H1 (cell line): ENCODE measurements at regions not wholly inside any gene's neighbourhood (a gene's known extent, or its start where the extent isn't known, plus 50 kb on each side); places are given as distances from the start of the nearest gene placed in this dataset.

Source experiments
- CTCF ChIA-PET: fragments of 300-600 bp; sonication (Branson Sonifier 250); formaldehyde crosslinking; loops from one replicate; lab custom pipeline; 2021; ENCODE audit not compliant: partially characterized antibody; lab: Charles Lee
- POLR2A ChIA-PET: fragments of 300-600 bp; sonication (Branson Sonifier 250); formaldehyde crosslinking; loops from one replicate; lab custom pipeline; 2021; ENCODE audit warnings: inconsistent platforms; ENCODE audit not compliant: partially characterized antibody; lab: Charles Lee
- DNase-seq, 2 experiments: peaks; one replicate each; pipeline versions ENCODE4 v3.0.0 to v3.0.0-alpha.2; 2010 to 2022; ENCODE audit warnings: low spot score in 2 of 2, low read depth in 1 of 2, mixed read lengths in 1 of 2
- FAIRE-seq: peaks from 2 replicates; lab custom pipeline; 2011; peaks lifted over from hg19 to GRCh38; lab: Jason Lieb, UNC
- H2AFZ ChIP-seq: 2 replicates; pipeline ENCODE4 v1.8.1; 2012; ENCODE audit warnings: low read length, inconsistent platforms
- H2AK5ac ChIP-seq: 2 replicates; pipeline ENCODE4 v1.6.1; 2013; ENCODE audit warnings: low read depth, low read length
- H2BK120ac ChIP-seq: replicated peaks from 2 replicates; pipeline ENCODE3; 2013; ENCODE audit warnings: low read depth, low read length, inconsistent platforms
- H2BK12ac ChIP-seq: 2 replicates; pipeline ENCODE4 v1.6.1; 2013; ENCODE audit warnings: low read depth, low read length
- H2BK15ac ChIP-seq: 2 replicates; pipeline ENCODE4 v1.6.1; 2013; ENCODE audit warnings: low read length
- H2BK20ac ChIP-seq: 2 replicates; pipeline ENCODE4 v1.6.1; 2013; ENCODE audit warnings: low read length
- H2BK5ac ChIP-seq: 2 replicates; pipeline ENCODE4 v1.6.1; 2013; ENCODE audit warnings: low read depth, low read length
- H3K14ac ChIP-seq: 2 replicates; pipeline ENCODE4 v1.6.1; 2013; ENCODE audit warnings: inconsistent platforms; ENCODE audit not compliant: insufficient read length
- H3K18ac ChIP-seq: 2 replicates; pipeline ENCODE4 v1.6.1; 2013; ENCODE audit warnings: low read length; ENCODE audit errors: extremely low read depth
- H3K23ac ChIP-seq: 2 replicates; pipeline ENCODE4 v1.6.1; 2013; ENCODE audit warnings: inconsistent platforms; ENCODE audit not compliant: insufficient read length
- H3K23me2 ChIP-seq: 2 replicates; pipeline ENCODE4 v1.6.1; 2013; ENCODE audit warnings: low read depth, low read length
- H3K27ac ChIP-seq: 2 replicates; pipeline ENCODE4 v1.6.1; 2011; ENCODE audit warnings: low read depth, low read length, inconsistent platforms
- H3K27me3 ChIP-seq, 4 experiments: replicated peaks in 1 of 4; 1 replicate in 1 of 4; 2 replicates in 3 of 4; pipeline versions ENCODE4 v1.6.1 to v1.8.1; 2011 to 2013; ENCODE audit warnings: low read length in 3 of 4, mild to moderate bottlenecking in 3 of 4, inconsistent platforms in 2 of 4, mixed read lengths in 2 of 4, moderate library complexity in 1 of 4; ENCODE audit not compliant: control insufficient read depth in 3 of 4, insufficient read depth in 3 of 4; ENCODE audit errors: extremely low read depth in 1 of 4
- H3K36me3 ChIP-seq, 4 experiments: 2 replicates each; pipeline versions ENCODE4 v1.6.1 to v1.8.1; 2011 to 2013; ENCODE audit warnings: mild to moderate bottlenecking in 4 of 4, low read length in 3 of 4, moderate library complexity in 2 of 4, control low read depth in 1 of 4, inconsistent platforms in 1 of 4; ENCODE audit not compliant: insufficient read depth in 4 of 4, control insufficient read depth in 2 of 4
- H3K4ac ChIP-seq: replicated peaks from 2 replicates; pipeline ENCODE3; 2013; ENCODE audit warnings: low read length, low read depth, mixed read lengths, inconsistent platforms; ENCODE audit not compliant: insufficient read length
- H3K4me1 ChIP-seq, 4 experiments: replicated peaks in 1 of 4; 1 replicate in 1 of 4; 2 replicates in 3 of 4; pipeline versions ENCODE4 v1.6.1 to v1.8.1; 2011 to 2013; ENCODE audit warnings: low read length in 3 of 4, inconsistent platforms in 2 of 4, mixed read lengths in 1 of 4; ENCODE audit not compliant: insufficient read depth in 4 of 4, control insufficient read depth in 3 of 4
- H3K4me2 ChIP-seq, 2 experiments: 2 replicates each; pipeline versions ENCODE4 v1.6.1 to v1.8.1; 2011 to 2013; ENCODE audit warnings: low read depth in 2 of 2, low read length in 2 of 2, control low read depth in 1 of 2, inconsistent platforms in 1 of 2, mild to moderate bottlenecking in 1 of 2; ENCODE audit not compliant: insufficient read depth in 1 of 2
- H3K4me3 ChIP-seq, 4 experiments: fragments of 200-600, 300-600 bp in 1 of 4; sonication (generic), shearing (Covaris generic), sonication (Bioruptor Twin) in 1 of 4; 2 replicates each; pipeline versions ENCODE4 v1.5.1 to v1.8.1; 2011 to 2016; ENCODE audit warnings: low read length in 4 of 4, low read depth in 3 of 4, control low read depth in 2 of 4, inconsistent platforms in 2 of 4, mild to moderate bottlenecking in 2 of 4, mixed read lengths in 1 of 4, moderate library complexity in 1 of 4; ENCODE audit not compliant: insufficient read depth in 2 of 4; ENCODE audit errors: extremely low read depth in 1 of 4
- H3K56ac ChIP-seq: replicated peaks from 2 replicates; pipeline ENCODE3; 2013; ENCODE audit warnings: low read depth, mild to moderate bottlenecking, mixed read lengths, low read length, inconsistent platforms; ENCODE audit not compliant: insufficient read length
- H3K79me1 ChIP-seq: 2 replicates; pipeline ENCODE4 v1.6.1; 2013; ENCODE audit warnings: low read depth, low read length, control low read depth
- H3K79me2 ChIP-seq, 2 experiments: 2 replicates each; pipeline versions ENCODE4 v1.6.1 to v1.8.1; 2012 to 2013; ENCODE audit warnings: low read length in 2 of 2, mild to moderate bottlenecking in 2 of 2, inconsistent platforms in 1 of 2; ENCODE audit not compliant: insufficient read depth in 2 of 2, control insufficient read depth in 1 of 2
- H3K9ac ChIP-seq, 4 experiments: replicated peaks in 1 of 4; 1 replicate in 1 of 4; 2 replicates in 3 of 4; pipeline versions ENCODE4 v1.6.1 to v1.8.1; 2011 to 2013; ENCODE audit warnings: low read depth in 3 of 4, low read length in 3 of 4, control low read depth in 2 of 4, mild to moderate bottlenecking in 2 of 4, moderate library complexity in 2 of 4, inconsistent platforms in 1 of 4; ENCODE audit errors: extremely low read depth in 1 of 4
- H3K9me3 ChIP-seq, 2 experiments: 2 replicates each; pipeline versions ENCODE4 v1.6.1 to v1.8.1; 2012 to 2013; ENCODE audit warnings: mild to moderate bottlenecking in 2 of 2, moderate library complexity in 2 of 2, control low read depth in 1 of 2, inconsistent platforms in 1 of 2, low read depth in 1 of 2, low read length in 1 of 2, mixed read lengths in 1 of 2; ENCODE audit not compliant: insufficient read depth in 2 of 2
- H4K20me1 ChIP-seq, 2 experiments: replicated peaks in 1 of 2; 2 replicates each; pipeline versions ENCODE3 to v1.8.1; 2011 to 2013; ENCODE audit warnings: inconsistent platforms in 2 of 2, low read length in 2 of 2, mild to moderate bottlenecking in 1 of 2; ENCODE audit not compliant: insufficient read depth in 2 of 2, control insufficient read depth in 1 of 2
- H4K5ac ChIP-seq: 2 replicates; pipeline ENCODE4 v1.6.1; 2013; ENCODE audit warnings: low read length, low read depth, mixed read lengths, inconsistent platforms; ENCODE audit not compliant: insufficient read length
- H4K8ac ChIP-seq: 2 replicates; pipeline ENCODE4 v1.8.0; 2013; ENCODE audit warnings: mild to moderate bottlenecking, moderate library complexity, low read length, inconsistent platforms; ENCODE audit not compliant: insufficient read depth; ENCODE audit errors: extremely low read depth
- H4K91ac ChIP-seq: replicated peaks from 2 replicates; pipeline ENCODE3; 2013; ENCODE audit warnings: low read length, mixed read lengths, inconsistent platforms; ENCODE audit not compliant: insufficient read length
- ASH2L ChIP-seq: fragments of 200-600, 300-600 bp; sonication (generic); IDR thresholded peaks from one replicate; pipeline ENCODE4 v1.7.1; 2017; ENCODE audit warnings: low read length
- ATF3 ChIP-seq: IDR thresholded peaks from 2 replicates; pipeline ENCODE4 v1.6.1; 2011; ENCODE audit warnings: low read depth, mild to moderate bottlenecking, low read length; ENCODE audit not compliant: insufficient read depth
- CBX8 ChIP-seq: fragments of 300-800, 300-1000 bp; sonication (generic); IDR thresholded peaks from 2 replicates; pipeline ENCODE4 v1.7.1; 2016; ENCODE audit warnings: low read depth, low read length, borderline replicate concordance
- CHD1 ChIP-seq: IDR thresholded peaks from 2 replicates; pipeline ENCODE4 v1.6.1; 2012; ENCODE audit warnings: low read depth, low read length, improper control_type of control experiment
- JUND ChIP-seq: IDR thresholded peaks from 2 replicates; pipeline ENCODE4 v1.6.1; 2011; ENCODE audit warnings: mild to moderate bottlenecking, improper control_type of control experiment, low read length
- RAD21 ChIP-seq, 2 experiments: IDR thresholded peaks in 1 of 2; conservative IDR thresholded peaks in 1 of 2; 2 replicates each; pipeline ENCODE4 v1.6.1; 2011; ENCODE audit warnings: low read depth in 2 of 2, low read length in 2 of 2, improper control_type of control experiment in 1 of 2, inconsistent platforms in 1 of 2, mild to moderate bottlenecking in 1 of 2, moderate library complexity in 1 of 2
- WGBS, 2 experiments: shearing (Covaris generic) in 1 of 2; methylation state at CpG; one replicate each; pipeline versions ENCODE4 v1.1.6 to v1.1.7; 2013 to 2015; ENCODE audit warnings: low lambda C conversion rate in 2 of 2, mixed read lengths in 2 of 2, inconsistent platforms in 1 of 2, low coverage in 1 of 2, missing lambda C conversion rate in 1 of 2; ENCODE audit not compliant: insufficient replicate concordance in 2 of 2, insufficient coverage in 1 of 2, insufficient read length in 1 of 2; ENCODE audit errors: extremely low coverage in 1 of 2, missing lambda C conversion rate in 1 of 2; 5-methylcytosine and 5-hydroxymethylcytosine counted together

GRCh38 chr11:116062490-116063171 lies 558.4 kb upstream of the CADM1 start:
- Histone ChIP-seq H4K91ac (no peak overlapping the region), H3K18ac (no peak overlapping the region), H3K27me3 (peaks cover 0 to 7% (median 3%) of the 10 kb centered on the region in 4 experiments; a peak in 4 of 7 replicates), H3K23me2 (no peaks in the 10 kb centered on the region), H4K20me1 (peaks cover 0 to 2% of the 10 kb centered on the region in 2 experiments), H2BK12ac (no peak overlapping the region; the same call in 1 of the 2 replicates), H2BK120ac (no peak overlapping the region), H3K56ac (no peak overlapping the region), H3K4me3 (no peak overlapping the region), H3K4me1 (peaks cover 0 to 11% (median 5%) of the 10 kb centered on the region in 4 experiments; a peak in 4 of 7 replicates), H3K27ac (no peak overlapping the region), H2BK15ac (no peak overlapping the region), H4K5ac (no peak overlapping the region), H3K9ac (no peak overlapping the region), H2BK5ac (no peak overlapping the region), H4K8ac (no peak overlapping the region), H3K9me3 (no peaks in the 10 kb centered on the region), H2BK20ac (no peak overlapping the region), H2AFZ (no peak overlapping the region), H3K23ac (no peak overlapping the region), H3K14ac (peak overlapping the region; percentile 67), H3K4ac (no peak overlapping the region), H3K36me3 (no peaks in the 10 kb centered on the region), H2AK5ac (peak overlapping the region; percentile 17), H3K79me2 (no peaks in the 10 kb centered on the region), H3K79me1 (no peaks in the 10 kb centered on the region), H3K4me2 (no peak overlapping the region)
- POLR2A ChIA-PET = no interaction called here
- no peak for TF ChIP-seq ASH2L
- no peak for TF ChIP-seq RAD21 (IDR thresholded peaks at IDR 0.05 in 1 of 2, conservative IDR thresholded peaks at IDR 0.05 in 1 of 2; ENCODE audit: low read depth in 2 of 2, low read length in 2 of 2)
- no peak for TF ChIP-seq CBX8
- no peak for TF ChIP-seq JUND
- no peak for TF ChIP-seq CHD1
- no peak for TF ChIP-seq ATF3
- no peak for DNase-seq
- FAIRE-seq = no peak
- CTCF ChIA-PET = interaction anchor here (0.8 to 3.3 kb wide), 4 partner anchors 11 to 436 kb away, joined by 3 to 12 read pairs (median 4); no protein-coding TSS in a partner anchor
- WGBS, 2 experiments = 81% methylated on average over 11 of the region's 11 CpGs; no CpG with 5 or more reads in 1 of the 2 experiments
